ENCODE measurements at regions not wholly inside any gene's neighbourhood (a gene's known extent, or its start where the extent isn't known, plus 50 kb on each side); places are given as distances from the start of the nearest gene placed in this dataset.

DNA sequence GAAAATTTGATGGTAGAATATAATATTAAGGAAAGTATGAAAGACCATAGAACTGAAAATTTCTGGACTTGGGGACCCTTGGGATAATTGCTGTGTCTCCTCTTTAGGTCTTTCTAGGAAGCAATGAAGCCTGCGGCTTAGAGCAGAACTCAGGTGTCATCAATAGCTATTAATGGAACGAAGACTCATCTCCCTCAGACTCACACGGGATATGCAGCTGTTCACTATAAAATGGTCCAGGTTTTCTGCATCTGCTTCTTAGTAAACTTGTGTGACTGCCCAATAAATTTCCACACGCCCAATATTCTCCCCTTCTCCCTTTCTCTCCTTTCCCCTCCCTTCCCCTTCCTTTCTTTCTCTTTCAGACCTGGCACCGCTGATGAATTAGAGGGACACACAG lies 392.5 kb downstream of the HLX start:
- TF ChIP-seq, protein P1, sequence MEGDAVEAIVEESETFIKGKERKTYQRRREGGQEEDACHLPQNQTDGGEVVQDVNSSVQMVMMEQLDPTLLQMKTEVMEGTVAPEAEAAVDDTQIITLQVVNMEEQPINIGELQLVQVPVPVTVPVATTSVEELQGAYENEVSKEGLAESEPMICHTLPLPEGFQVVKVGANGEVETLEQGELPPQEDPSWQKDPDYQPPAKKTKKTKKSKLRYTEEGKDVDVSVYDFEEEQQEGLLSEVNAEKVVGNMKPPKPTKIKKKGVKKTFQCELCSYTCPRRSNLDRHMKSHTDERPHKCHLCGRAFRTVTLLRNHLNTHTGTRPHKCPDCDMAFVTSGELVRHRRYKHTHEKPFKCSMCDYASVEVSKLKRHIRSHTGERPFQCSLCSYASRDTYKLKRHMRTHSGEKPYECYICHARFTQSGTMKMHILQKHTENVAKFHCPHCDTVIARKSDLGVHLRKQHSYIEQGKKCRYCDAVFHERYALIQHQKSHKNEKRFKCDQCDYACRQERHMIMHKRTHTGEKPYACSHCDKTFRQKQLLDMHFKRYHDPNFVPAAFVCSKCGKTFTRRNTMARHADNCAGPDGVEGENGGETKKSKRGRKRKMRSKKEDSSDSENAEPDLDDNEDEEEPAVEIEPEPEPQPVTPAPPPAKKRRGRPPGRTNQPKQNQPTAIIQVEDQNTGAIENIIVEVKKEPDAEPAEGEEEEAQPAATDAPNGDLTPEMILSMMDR (optimal IDR thresholded peaks at IDR 0.05 in 1 of 3, IDR thresholded peaks at IDR 0.05 in 1 of 3, conservative IDR thresholded peaks at IDR 0.05 in 1 of 3; ENCODE audit: extremely low read depth in 1 of 3, insufficient read depth in 2 of 3, low read length in 3 of 3) = no peak
- no peak for TF ChIP-seq EZH2 (IDR thresholded peaks at IDR 0.05; ENCODE audit: low read length)
